Fibroblast of pulmonary artery (primary cell): ENCODE measurements at regions not wholly inside any gene's neighbourhood (a gene's known extent, or its start where the extent isn't known, plus 50 kb on each side); places are given as distances from the start of the nearest gene placed in this dataset.

ENCODE experiments used
- DNase-seq: peaks from one replicate; pipeline ENCODE4 v3.0.0-alpha.2; 2010; ENCODE audit warnings: low read depth
- H3K4me3 ChIP-seq: replicated peaks from 2 replicates; pipeline ENCODE4 v1.5.1; 2011; ENCODE audit warnings: low read depth, mild to moderate bottlenecking, control low read depth, low read length, moderate library complexity
- CTCF ChIP-seq: IDR thresholded peaks from 2 replicates; pipeline ENCODE4 v1.5.1; 2011; ENCODE audit warnings: mild to moderate bottlenecking, control low read depth, low read length, inconsistent platforms; ENCODE audit errors: missing control alignments

- no peak overlapping the region for H3K4me3 ChIP-seq
- no peak for DNase-seq
- TF ChIP-seq CTCF, result no peak
These were observed 513.6 kb downstream of the FAT4 start for GRCh38 chr4:125828346-125828745.

- no peak for DNase-seq
- TF ChIP-seq CTCF, result no peak
- H3K4me3 ChIP-seq, result no peak overlapping the region
These were observed 517.4 kb downstream of the FAT4 start for GRCh38 chr4:125832161-125832560.

- no peak for TF ChIP-seq CTCF
These were observed 521.9 kb downstream of the FAT4 start for GRCh38 chr4:125836597-125837195.

GRCh38 chr4:125837493-125838201 is 522.9 kb downstream of the FAT4 start:
- no peak for DNase-seq

More at GRCh38 chr4:125836597-125837195, 521.9 kb downstream of the FAT4 start:
- H3K4me3 ChIP-seq, result no peak overlapping the region
- peak; percentile 16 for DNase-seq

GRCh38 chr4:125838202-125838601 is 523.4 kb downstream of the FAT4 start:
- no peak for TF ChIP-seq CTCF
- H3K4me3 ChIP-seq, result no peak overlapping the region
- DNase-seq, result no peak

More at GRCh38 chr4:125837493-125838201, 522.9 kb downstream of the FAT4 start:
- no peak overlapping the region for H3K4me3 ChIP-seq
- TF ChIP-seq CTCF, result no peak

- TF ChIP-seq CTCF, result no peak
- no peak for DNase-seq
- no peak overlapping the region for H3K4me3 ChIP-seq
These were observed 524.2 kb downstream of the FAT4 start for GRCh38 chr4:125838924-125839323.
